DMS79 treated with DMSO at 0.1 percent for 48 hours (cell line): ENCODE measurements at regions not wholly inside any gene's neighbourhood (a gene's known extent, or its start where the extent isn't known, plus 50 kb on each side); places are given as distances from the start of the nearest gene placed in this dataset.
"Not testable (repeated sequence)": the region's sequence is repeated elsewhere in the genome, so short reads cannot be mapped to it uniquely, and the experiment has no call there.

Experiments
- DNase-seq: peaks from one replicate; lab custom pipeline; 2025; lab: John Stamatoyannopoulos, UW

DNA sequence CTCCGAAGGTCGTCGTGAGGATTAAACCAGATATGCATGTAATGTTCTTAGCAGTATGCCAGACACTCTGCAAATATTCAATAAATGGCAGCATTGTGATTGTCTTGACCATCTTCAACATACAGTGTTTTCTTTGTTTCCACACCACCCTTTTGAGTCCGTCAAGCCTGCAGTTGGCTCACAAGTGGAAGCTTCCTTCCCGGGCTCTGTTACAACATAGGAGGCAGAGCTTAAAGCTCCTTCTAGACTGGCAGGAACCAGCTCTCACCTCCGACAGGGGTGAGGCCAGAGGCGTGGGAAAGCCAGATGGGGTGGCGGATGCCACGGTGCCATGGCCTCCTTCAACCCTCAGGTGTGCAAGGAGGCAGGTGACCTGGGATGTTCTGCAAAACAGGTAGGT lies 138.3 kb downstream of the FOXL1 start:
- no peak for DNase-seq

DNA sequence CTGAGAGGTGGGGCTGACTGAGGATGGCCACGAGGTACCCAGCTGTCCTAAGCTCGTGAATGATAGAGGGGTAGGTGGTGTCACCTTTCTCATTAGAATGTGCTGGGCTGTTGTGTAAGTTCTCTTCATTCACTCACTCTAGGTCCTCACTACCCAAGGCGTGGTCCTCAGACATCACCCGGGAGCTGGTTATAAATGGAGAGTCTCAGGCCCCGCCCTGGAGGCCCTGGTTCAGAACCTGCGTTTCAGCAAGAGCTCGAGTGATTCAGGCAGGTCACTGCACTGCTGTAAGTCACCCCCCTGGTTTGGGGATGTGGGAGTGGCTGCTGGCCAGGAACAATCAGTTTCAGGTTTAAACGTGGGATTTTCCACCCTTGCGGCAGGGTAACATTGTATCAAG lies 139.8 kb downstream of the FOXL1 start:
- DNase-seq, result no peak

DNA sequence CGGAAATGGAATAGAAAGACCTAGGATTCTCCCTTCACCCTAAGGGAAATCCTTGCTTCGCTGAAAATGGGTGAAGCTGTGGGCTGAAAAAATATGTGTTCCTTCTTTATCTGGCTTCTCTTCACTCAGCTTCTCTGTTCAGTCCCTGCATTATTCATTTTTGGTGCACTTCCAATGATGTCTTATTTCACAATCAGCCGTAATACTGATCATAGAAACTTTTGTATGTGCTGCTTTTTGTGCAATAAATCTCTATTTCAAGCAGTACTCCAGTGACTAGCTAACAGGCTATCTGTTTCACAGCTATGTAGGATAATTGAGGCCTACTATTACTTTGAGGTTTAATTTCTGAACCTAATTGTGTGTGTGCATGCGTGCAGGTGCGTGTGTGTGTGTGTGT lies 144.6 kb downstream of the FOXL1 start:
- DNase-seq, result no peak

DNA sequence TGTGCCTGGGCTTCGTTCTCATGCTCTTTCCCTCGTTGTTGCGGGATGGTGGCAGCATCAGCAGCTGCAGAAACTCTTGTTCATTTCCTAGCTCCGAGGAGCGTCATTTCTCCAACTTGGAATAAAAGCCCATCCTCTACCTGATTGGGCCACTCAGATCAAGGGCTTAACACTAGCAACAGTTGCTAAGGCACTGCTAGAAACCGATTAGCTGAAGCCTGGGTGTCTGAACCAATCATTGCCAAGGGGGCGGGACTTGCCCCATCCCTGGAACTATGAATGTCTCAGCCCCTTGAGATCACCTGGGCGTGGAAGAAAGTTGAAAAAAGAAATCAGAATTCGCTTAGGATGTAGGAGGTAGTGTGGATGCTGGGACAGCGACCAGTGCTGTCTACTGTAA lies 145.3 kb downstream of the FOXL1 start:
- no peak for DNase-seq

DNA sequence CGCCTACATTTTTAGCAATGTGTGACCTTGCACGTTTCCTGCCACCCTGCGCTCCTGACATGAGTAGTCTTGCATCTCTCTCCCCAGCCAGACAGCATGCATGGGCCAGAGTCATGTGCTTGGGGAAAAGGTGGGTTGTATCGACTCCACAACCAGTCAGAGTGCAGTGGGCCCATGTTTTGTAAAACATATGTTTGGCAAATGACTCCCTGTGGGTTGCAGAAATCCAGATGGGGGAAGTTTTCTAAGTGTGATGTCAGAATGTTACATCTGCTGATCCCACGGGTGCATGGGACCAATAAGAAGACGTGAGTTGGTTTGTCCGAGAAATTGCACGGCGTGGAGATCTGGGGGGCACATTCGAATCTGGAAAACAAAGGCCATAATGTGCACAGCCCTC lies 147.1 kb downstream of the FOXL1 start:
- DNase-seq, result no peak

DNA sequence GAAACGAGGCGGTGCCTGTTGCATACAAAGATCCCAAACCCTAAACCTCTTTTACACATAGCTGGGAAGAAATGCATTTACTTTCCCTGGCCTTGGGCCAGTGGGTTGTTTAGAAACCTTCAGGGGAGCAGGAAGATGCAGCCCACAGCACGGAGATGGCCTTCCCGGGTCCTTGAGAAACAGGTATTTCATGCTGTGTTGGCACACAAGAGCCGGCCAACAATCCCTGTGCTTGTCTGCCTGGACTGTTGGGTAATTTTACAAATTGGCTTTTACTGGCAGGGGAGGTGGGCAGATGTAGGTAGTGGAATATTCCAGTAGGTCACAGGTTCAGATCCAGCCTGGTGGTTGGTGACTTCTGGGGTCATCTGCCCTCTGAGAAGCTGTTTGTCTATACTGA lies 148.0 kb downstream of the FOXL1 start:
- DNase-seq, result no peak

DNA sequence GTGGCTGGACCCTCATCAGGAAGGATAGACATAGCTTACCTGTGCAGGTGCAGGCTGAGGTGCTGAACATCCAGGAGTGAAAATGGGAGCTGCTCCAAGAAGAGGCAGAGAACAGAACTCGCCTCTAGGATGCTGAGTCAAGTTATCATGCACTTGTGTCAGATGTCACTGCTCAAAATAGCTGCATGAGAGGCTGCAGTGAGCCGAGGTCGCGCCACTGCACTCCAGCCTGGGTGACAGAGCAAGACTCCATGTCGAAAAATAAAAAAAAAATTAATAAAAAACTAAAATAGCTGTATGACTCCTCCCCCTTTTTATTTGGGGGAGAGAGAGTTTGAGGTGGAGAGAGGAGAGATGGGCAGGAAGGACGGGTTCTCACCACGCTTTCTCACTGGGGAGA lies 148.8 kb downstream of the FOXL1 start:
- no peak for DNase-seq

DNA sequence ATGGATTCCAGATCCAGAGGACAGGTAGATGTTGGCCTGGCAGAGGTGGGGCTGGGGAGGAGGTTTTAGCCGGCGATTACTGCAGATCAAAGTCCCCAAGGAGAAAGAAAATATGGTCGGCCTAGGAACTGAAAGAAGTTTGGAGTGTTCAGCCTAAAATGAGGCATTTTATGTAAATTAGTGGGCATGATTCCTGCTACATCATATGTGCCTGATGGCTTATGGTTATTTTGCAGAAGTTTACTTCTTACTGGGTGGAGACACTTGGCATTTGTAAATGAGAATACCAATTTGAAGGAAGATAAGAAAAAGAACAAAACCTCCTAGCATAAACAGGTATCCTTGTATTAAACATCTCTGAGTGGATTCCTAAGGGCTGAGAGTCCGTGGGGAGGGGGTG lies 149.3 kb downstream of the FOXL1 start:
- no peak for DNase-seq

DNA sequence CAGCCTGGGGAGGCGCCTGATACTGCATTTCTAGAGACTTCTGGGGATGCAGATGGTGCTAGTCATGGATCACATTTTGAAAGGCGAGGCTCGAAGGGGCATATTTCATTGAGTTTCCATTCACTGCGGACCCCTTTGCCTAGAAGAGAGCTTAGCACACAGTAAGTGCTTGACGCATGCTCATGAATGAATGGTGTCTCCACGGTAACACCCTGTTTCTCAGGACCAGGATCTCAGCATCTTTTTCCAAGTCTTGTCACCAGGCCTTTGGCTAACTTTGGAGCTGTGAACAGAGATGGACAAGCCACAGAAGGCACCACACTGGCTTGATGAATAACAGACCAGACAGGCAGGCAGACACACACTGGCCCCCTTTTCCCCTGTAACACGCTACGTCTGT lies 151.3 kb downstream of the FOXL1 start:
- DNase-seq, result no peak

DNA sequence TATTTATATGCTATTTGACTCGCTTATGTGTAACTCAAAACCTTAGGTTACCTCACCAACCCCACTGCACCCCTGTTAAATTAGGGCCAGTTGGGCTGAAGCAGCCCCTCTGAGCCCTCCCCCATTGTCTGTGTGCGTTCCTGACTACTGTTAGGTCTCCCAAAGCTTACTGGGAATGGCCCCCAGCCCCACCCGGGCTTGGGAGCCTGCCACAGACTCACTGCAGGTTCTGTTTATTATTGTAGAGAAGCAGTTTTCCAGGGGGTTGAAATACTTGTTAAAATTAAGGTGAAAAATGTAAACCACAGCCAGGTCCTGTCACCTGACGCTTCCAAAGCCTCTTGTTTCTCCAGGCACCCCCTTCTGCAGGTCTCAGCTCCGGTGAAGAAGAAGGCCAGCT lies 151.7 kb downstream of the FOXL1 start:
- no peak for DNase-seq

DNA sequence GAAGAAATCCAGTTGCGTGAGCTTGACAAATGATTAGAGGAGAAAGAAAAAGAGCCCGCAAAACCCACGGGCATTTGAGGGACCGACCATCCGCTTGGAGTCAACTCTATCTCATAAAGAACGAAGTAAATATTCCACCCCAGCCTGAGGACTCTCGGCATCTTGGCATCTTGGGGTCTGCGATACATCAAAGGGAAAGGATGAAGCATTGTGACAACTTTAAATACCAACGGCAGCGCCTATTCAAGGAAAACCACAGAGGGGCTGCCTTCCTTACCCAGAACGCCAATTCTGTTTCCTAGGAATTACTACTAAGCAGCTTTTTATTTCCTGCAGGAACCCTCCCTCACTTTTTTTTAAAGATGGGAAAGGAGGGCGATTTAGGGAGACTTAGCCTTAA lies 152.2 kb downstream of the FOXL1 start:
- no peak for DNase-seq

DNA sequence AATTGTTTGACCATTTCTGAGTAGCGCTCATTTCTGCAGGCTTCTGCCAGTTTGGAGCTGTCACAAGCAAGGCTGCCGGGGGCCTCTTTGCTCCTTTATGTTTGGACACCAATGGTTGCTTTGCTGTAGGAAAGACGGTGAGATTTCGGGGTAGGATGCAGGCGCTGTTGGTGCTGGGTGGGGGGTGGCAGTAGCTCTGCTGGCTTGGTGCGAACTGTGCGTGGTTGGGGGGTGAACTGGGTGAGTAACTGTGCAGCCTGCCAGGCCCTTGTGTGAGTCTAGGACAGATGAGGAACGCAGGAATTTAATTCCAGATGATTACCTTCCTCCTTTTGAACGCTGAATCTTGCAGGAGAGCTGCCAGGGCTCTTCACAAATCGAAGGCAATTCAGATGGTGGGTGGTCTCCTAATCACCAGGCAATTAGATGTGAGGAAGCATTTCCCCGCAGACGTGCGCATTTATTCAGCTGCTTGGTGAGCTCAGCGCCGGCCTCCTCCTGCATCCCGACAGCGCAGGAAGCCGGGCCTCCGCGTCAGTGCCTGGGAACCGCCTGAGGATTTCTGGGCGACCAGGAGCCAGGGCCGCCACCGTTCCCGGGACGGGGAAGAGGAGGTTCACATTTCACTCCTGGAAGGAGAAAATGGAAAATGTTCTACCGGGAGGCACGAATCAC lies 154.4 kb downstream of the FOXL1 start:
- no peak for DNase-seq

DNA sequence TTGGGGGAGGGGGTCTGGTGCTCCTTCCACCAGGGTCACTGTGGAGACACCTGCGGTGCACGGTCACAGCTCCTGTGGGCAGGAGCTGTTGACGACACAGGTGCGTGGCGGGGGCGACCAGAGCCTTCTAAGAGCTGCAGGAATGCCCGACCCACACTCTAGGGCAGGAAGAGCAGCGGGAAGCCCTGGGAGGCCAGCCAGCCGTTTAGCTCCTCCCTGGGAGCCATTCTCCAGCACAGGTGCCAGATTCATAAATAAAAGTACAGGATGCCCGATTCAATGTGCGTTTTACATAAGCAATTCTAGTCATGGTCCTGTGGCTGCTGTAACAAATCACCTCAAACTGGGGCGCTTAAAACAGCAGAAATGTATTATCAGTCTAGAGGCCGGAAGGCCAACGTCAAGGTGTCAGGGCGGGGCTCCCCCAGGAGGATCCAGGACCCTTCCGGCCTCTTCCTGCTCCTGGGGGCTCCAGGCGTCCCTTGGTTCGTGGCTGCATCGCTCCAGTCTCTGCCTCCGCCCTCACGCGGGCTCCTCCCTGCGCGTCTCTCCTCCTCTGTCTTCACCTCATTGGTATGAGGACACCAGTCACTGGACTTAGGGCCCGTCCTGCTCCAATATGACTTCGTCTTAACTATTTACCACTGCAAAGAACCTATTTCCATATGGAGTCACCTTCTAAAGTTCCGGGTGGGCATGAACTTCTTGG lies 155.4 kb downstream of the FOXL1 start:
- DNase-seq, result no peak

DNA sequence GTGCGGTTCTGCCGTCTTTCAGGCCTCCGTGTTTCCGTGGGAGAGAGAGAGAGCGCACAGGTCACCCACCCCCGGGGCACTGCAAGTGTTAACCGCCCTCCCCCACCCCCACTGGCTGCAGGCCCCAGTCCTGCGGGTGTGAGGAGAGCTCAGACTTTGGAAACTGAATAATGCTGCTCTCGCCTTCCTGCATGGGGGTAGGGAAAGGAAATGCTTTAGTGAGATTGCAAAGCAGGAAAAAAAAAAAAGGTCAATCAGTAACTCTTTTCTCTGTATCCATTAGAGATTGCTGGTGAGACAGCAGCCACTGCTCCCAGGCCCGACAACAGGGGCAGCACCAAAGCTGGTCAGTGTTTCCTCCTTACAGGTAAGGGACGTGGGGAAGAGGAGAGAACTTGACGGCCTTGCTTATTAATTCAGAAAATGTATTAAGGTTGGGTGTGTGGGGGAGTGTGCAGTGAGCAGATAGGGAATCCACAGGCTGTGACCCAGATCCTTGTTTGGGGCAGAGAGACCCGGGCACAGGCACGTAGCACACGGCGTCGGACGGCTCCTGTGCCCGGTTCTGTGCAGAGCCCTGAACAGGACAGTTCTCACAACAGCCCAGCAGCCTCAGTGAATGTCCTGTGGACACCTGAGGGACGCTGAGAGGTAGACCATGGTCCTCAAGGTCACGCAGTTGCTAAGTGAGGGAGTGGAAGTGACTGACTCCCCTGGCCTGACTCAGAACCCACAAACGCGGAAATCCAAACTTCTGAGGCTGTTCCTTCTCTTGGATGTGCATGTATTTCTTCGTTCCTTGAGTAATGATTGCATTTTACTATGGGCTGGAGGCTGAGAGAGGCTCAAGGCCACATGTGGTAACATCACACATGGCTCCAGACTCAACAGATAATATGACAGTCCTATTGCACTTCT lies 156.5 kb downstream of the FOXL1 start:
- no peak for DNase-seq

DNA sequence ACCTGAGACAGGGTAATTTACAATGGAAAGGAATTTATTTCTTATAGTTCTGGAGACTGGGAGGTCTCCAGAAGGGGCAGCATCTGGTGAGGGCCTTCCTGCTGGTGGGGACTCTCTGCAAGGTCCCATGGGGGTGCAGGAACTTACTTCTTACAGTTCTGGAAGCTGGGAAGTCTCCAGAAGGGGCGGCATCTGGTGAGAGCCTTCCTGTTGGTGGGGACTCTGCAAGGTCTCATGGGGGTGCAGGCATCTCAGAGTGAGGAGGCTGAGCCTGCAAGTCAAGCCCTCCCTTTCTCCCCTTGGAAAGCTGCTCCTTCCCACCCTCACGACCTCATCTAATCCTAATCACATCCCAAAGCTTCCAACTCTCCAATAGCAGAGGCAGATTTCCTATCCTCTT lies 157.4 kb downstream of the FOXL1 start:
- DNase-seq, result no peak

DNA sequence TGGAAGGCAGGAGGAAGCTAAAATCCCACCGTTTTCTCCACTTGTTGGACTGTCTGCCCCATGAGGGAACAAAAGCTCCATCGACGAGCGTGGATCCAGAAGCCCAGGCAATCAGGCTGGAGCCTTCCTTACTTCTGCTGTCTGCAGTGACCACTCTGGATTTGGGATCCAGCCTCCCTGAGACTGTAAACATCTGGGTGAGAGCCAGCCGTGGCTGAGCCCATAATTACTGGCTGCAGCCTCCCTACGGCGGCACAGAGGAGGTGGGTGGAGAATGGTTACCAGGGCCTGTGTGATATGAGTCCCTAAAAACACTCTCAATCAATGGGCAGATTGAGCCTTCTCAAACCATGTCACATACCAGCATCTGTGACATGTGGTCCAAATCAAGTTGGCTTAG lies 158.2 kb downstream of the FOXL1 start:
- no peak for DNase-seq

DNA sequence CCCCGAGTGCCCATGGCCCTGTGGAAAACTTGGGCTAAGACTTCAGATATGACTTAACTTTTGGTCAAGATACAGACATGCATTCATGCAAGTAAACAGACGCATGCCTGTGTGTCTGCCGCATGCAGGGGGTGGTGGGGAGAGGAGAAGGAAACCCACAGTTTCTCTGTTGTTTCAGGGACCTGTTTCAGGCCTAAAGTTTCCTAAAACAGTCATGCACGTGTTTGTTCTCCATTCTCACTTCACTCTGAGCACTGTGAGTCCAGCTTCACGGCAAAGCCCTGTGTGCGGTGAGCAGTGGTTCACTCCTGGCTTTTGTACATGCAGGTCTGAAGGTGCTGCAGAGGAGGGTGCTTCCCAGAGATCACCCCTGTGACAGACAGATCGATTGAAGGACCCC lies 158.7 kb downstream of the FOXL1 start:
- no peak for DNase-seq

DNA sequence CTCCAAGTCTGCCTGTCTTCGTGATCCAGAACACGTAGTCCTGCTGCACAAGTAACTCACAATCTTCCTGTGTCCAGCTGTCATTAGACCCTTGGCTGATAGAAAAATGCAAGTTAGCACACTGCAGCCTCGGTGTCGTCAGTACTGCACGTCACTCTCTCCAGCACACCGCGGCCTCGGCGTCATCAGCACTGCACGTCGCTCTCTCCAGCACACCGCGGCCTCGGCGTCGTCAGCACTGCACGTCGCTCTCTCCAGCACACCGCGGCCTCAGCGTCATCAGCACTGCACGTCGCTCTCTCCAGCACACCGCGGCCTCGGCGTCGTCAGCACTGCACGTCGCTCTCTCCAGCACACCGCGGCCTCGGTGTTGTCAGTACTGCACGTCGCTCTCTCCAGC lies 160.0 kb downstream of the FOXL1 start:
- not testable (repeated sequence) for DNase-seq

DNA sequence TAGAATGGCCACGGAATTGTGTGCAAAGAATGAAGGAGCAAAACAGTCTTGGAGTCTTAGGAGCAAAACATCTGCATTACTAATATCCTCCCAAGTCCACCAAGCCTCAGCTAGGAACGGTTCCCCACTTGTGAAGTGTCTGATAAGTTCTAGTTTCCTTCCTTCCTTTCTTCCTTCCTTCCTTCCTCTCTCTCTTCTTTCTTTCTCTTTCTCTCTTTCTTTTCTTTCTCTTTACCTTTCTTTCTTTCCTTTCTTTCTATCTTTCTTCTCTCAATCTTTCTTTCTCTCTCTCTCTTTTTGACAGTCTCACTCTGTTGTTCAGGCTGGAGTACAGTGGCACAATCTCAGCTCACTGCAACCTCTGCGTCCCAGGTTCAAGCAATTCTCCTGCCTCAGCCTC lies 160.8 kb downstream of the FOXL1 start:
- no peak for DNase-seq

DNA sequence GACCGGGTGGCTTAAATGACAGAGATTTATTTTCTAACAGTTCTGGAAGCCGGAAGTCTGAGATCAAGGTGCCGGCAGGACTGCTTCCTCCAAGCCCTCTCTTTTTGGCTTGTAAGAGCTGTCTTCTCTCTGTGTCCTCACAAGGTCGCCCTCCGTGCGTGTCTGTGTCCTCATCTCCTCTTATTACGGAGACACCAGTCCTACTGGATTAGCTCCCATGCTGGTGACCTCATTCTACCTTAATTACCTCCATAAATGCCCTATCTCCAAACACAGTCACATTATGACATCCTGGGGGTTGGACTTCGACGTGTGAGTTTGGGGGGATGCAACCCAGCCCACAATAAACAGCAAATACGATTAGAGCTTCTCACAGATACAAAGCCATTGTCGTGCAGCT lies 161.5 kb downstream of the FOXL1 start:
- no peak for DNase-seq

DNA sequence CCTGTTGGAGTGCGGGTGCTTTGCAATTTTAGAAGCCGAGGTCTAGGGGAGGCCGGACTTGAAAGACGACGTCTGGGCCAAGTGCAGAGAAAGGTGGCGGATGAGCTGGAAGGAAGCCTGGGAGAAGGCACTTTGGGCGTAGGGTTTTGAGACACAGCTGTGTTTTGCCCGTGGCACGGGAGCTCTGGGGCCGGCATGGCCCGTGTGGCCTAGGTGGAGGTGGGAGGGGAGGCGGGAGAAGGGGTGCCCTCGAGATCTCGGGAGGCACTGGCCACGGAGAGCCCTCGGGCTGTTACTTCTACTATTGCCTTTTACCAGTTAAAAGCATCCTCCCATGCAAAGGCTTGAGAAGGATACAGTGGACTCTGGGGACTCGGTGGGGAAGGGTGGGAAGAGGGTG lies 161.9 kb downstream of the FOXL1 start:
- no peak for DNase-seq

DNA sequence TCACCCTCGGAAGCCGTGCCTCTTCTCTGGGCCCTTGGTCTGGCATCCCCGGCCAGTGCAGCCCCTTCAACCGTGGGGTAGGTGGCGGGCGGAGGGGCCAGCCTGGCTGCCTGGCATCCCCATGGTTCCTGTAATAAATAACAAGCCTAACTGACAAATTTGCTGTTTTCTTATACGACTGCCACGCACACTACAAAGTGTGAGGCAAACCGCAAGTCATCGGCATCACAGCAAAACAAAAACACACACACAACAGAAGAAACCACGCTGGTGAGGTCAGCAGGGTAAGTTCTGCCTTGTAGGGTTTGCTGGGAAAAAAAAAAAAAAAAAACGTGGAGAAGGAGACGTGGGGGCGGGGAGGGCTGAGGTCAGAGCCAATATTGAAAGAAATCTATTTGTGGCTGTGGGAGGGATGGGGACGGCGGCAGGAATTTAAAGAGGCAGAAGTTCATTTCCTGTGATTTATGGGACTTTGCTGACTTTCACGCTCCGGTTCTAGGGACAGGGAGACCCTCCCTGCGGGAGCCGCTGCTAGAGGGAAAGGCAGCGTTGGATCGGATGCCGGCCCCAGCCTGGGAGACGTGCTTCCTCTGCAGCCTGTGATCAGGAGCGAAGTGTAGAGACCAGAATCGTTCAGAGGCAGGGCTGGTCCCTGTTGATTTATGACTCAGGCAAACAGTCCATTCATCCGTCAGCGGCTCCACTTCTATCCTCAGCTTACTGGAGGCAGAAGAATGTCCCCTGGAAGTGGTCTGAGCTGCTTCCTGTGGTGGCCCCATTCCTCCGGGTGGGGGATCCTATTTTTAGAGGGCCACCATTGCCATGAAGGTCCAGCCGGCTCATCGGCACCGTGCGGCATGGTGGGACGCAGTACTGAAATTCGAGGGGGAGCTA lies 162.8 kb downstream of the FOXL1 start:
- DNase-seq, result no peak
